SK-N-MC (cell line): ENCODE measurements at regions not wholly inside any gene's neighbourhood (a gene's known extent, or its start where the extent isn't known, plus 50 kb on each side); places are given as distances from the start of the nearest gene placed in this dataset.
A peak's percentile ranks its signal among the peaks of the same experiment; 100 is the strongest.
"Not testable (repeated sequence)": the region's sequence is repeated elsewhere in the genome, so short reads cannot be mapped to it uniquely, and the experiment has no call there.

Experiments
- DNase-seq: peaks from one replicate; pipeline ENCODE4 v3.0.0-alpha.2; 2011; ENCODE audit warnings: low read depth, low spot score
- H3K27ac ChIP-seq: fragments of 200-600 bp; sonication (generic); 2 replicates; pipeline ENCODE4 v1.5.1; 2016; ENCODE audit warnings: mixed run types
- H3K36me3 ChIP-seq: fragments of 200-600 bp; sonication (generic); 2 replicates; pipeline ENCODE4 v1.6.1; 2017; ENCODE audit warnings: antibody characterized with exemption, low read length, mixed read lengths; ENCODE audit not compliant: insufficient read depth
- H3K4me3 ChIP-seq: fragments of 200-600 bp; sonication (generic); 2 replicates; pipeline ENCODE4 v1.5.1; 2016
- H3K9ac ChIP-seq: fragments of 200-600 bp; sonication (generic); 2 replicates; pipeline ENCODE4 v1.8.0; 2017; ENCODE audit warnings: mixed run types, mixed read lengths; ENCODE audit not compliant: insufficient read length
- H3K9me3 ChIP-seq: fragments of 200-600 bp; sonication (generic); 2 replicates; pipeline ENCODE4 v1.6.1; 2017; ENCODE audit warnings: low read depth, mild to moderate bottlenecking, antibody characterized with exemption, low read length, moderate library complexity, mixed read lengths
- EZH2 ChIP-seq: fragments of 200-600 bp; sonication (generic); IDR thresholded peaks from one replicate; pipeline ENCODE4 v1.6.1; 2017; ENCODE audit warnings: antibody characterized with exemption
- FOXP2 ChIP-seq: optimal IDR thresholded peaks from 2 replicates; pipeline ENCODE3; 2011; ENCODE audit warnings: mild to moderate bottlenecking, moderate library complexity; ENCODE audit not compliant: insufficient read depth; ENCODE audit errors: extremely low read length, control extremely low read depth
- POLR2AphosphoS5 ChIP-seq: IDR thresholded peaks from 2 replicates; pipeline ENCODE4 v1.6.1; 2012; ENCODE audit warnings: mild to moderate bottlenecking, low read depth, low read length, borderline replicate concordance

DNA sequence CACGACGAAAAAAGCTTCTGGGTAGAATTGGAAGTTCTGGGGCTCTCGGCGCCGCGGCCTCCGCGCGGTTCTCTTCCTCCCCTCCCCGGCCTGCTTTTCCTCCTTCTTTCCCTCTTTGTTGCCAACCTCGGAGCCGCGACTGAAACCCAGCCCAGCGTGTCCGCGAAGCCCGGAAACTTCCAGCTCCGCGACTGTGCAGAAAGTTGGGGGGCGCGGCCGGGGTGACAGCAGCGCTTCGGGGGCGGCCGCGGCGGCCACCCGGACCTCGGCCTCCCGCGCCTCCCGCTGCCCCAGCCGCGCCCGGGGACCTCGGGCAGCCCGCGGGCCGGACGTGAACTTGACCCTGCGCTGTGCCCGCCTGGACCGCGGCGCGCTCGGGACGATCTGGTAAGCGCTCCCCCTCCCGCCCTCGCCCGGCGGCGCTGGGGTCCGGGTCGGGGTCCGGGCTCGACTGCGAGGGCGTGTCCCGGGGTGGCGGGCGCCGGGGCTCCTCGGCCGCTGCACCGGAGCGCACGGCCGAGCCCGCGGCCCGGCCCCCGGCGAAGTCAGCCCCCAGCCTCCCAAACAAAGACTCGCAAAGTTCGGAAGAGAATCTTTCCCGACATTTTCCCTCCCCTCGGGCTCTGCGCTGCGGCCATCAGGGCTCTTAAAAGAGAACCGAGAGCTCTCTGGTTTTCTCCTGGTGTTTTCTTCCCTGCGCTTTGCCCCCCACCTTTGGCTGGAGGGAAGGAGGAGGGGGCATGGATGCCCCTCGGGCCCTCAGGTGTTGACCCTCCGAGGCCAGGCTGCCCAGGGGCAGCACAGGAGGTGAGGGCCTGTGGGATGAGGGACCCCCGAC, 67.9 kb upstream of the WNT7B start:
- DNase-seq: no peak
- no peaks in the 10 kb centered on the region for H3K36me3 ChIP-seq
- no peak for TF ChIP-seq EZH2
- no peak for TF ChIP-seq FOXP2
- no peak for TF ChIP-seq POLR2AphosphoS5
- no peaks in the 10 kb centered on the region for H3K9me3 ChIP-seq
- H3K9ac ChIP-seq: peak overlapping the region; percentile 81
- H3K4me3 ChIP-seq: peak overlapping the region; percentile 77
- peak overlapping the region; percentile 77 for H3K27ac ChIP-seq

DNA sequence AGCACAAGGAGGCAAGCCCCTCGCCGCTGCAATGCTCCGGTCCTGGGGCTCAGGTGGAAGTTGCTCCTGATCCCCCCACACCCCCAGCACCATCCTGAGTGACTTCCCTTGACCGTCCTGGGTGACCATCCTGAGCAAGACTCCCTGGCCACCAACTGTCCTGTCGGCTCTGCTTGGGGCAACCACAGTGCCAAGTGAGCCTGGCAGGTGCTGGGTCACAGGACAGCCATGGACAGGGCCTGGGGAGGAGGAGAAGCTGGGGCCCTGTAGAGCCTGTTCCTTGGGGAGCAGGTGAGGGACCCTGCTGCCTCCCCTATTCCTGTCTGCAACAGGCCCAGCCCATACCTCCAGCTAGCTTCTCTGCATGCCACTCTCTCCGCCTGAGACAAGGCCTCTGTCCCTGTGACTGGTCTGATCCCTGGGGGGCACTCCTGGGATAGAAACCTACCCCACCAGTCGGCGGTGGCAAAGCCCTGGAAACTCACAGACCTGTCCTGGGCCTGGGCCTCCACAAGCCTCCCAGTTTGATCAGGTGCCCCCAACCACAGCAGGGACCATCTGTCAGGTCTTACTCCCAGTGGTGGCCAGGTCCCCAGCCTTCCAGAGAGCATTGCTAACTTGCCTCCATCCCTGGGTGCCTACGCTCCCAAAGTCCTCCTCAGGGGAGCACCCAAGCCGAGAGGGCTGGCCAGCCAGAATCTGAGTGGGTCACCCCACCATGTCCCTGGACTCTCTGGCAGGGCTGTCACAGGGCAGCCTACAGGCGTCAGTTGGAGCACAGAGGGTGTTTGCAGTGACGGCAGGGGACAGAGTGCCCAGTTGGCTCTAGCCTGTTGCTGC, 68.7 kb upstream of the WNT7B start:
- no peak for DNase-seq
- Histone ChIP-seq H3K9ac (peak overlapping the region; percentile 81), H3K36me3 (no peaks in the 10 kb centered on the region), H3K4me3 (peak overlapping the region; percentile 77), H3K9me3 (no peaks in the 10 kb centered on the region), H3K27ac (0 out of 2 replicates have a peak overlapping the region, but pooled peaks have one; percentile 25)
- TF ChIP-seq POLR2AphosphoS5 (no peak), EZH2 (no peak), FOXP2 (no peak)

DNA sequence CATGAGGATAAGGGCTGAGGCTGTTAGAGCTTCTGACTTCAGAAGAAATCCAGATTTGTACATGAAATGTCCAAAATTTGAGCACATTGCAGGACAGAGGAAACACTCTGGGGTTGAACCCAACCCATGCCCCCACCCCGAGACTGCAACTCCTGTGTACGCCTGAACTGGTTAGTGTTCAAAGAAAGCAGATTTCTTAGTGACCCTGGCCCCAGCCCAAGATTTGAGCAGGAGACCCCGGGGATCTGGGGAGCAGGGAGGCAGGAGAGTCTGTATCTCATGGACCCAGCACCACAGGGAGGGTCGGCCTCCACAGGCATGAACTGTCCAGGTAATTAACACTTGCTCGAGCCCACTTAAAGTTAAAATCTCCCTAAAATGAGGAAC, 69.3 kb upstream of the WNT7B start:
- no peak overlapping the region for H3K4me3 ChIP-seq
- H3K27ac ChIP-seq: 0 out of 2 replicates have a peak overlapping the region, but pooled peaks have one; percentile 25
- no peak overlapping the region for H3K9ac ChIP-seq
- H3K36me3 ChIP-seq: no peaks in the 10 kb centered on the region
- no peaks in the 10 kb centered on the region for H3K9me3 ChIP-seq
- TF ChIP-seq POLR2AphosphoS5 (no peak), FOXP2 (no peak), EZH2 (no peak)
- DNase-seq: no peak

DNA sequence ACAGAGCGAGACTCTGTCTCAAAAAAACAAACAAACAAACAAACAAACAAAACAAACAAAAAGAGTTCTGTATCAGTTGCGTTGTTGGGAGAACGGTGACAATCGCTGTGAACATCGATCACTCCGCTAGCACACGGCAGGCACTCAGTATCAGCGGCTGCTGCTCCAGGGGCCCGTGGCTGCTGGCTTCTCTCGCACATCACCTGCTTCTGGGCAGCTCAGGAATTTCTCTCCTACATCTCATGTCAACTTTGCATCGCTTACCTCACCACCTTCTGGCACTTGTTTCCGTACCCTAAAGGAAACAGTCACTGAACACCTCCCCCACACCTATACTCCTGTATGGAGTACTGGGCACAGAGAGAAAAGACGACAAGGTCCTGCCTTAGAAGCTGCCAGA, 70.3 kb upstream of the WNT7B start:
- Histone ChIP-seq H3K9ac (no peak overlapping the region), H3K27ac (no peak overlapping the region), H3K4me3 (no peak overlapping the region), H3K9me3 (no peaks in the 10 kb centered on the region), H3K36me3 (no peaks in the 10 kb centered on the region)
- DNase-seq: no peak
- TF ChIP-seq POLR2AphosphoS5: no peak
- no peak for TF ChIP-seq FOXP2
- TF ChIP-seq EZH2: no peak

DNA sequence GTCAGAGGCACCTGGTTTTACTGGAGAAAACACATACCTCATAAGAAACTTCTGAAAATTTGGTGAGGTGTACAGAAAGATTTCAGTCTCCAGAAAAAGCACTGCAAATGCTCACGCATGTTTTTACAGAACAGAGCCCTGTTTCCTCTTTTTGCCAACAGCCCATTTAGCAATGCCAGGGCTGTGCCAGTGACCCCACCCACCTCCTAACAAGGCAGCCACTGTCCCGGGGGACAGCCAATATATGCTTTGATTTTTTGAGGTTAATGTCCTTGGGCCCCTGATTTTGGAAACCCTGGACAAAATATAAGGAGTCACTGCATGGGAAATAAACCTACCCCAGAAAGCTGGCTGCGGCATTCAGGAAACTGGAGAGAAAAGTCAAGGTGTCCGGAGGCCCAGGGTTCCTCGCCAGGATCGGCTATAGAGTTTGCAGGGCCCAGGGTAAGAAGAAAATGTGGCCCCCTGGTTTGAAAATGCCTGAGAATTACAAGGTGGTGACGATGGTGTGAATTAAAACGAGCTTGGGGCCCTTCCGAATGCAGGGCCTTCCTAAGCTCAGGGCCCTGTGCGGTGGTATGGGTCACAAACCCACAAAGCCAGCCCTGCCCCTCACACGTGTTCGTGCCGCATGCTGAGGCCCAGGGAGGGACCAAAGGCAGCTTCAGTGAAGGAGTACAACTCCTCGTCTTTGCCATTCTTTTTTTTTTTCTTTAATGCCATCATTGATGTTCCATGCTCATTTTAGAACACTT, 71.1 kb upstream of the WNT7B start:
- H3K36me3 ChIP-seq: no peaks in the 10 kb centered on the region
- no peak overlapping the region for H3K9ac ChIP-seq
- TF ChIP-seq EZH2: no peak
- TF ChIP-seq FOXP2: no peak
- no peak for TF ChIP-seq POLR2AphosphoS5
- no peak overlapping the region for H3K4me3 ChIP-seq
- no peaks in the 10 kb centered on the region for H3K9me3 ChIP-seq
- no peak overlapping the region for H3K27ac ChIP-seq
- DNase-seq: no peak

DNA sequence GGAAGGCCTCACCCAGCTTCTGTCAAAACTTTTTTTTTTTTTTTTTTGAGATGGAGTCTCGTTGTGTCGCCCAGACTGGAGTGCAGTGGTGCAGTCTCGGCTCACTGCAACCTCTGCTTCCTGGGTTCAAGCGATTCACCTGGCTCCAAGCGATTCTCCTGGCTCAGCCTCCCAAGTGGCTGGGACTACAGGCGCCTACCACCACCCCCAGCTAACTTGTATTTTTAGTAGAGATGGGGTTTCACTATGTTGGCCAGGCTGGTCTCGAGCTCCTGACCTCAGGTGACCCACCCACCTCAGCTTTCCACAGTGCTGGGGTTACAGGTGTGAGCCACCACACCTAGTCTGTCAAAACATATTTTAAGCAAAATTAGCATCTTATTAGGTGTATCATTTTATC, 71.7 kb upstream of the WNT7B start:
- not testable (repeated sequence) for H3K27ac ChIP-seq, DNase-seq, H3K9ac ChIP-seq

DNA sequence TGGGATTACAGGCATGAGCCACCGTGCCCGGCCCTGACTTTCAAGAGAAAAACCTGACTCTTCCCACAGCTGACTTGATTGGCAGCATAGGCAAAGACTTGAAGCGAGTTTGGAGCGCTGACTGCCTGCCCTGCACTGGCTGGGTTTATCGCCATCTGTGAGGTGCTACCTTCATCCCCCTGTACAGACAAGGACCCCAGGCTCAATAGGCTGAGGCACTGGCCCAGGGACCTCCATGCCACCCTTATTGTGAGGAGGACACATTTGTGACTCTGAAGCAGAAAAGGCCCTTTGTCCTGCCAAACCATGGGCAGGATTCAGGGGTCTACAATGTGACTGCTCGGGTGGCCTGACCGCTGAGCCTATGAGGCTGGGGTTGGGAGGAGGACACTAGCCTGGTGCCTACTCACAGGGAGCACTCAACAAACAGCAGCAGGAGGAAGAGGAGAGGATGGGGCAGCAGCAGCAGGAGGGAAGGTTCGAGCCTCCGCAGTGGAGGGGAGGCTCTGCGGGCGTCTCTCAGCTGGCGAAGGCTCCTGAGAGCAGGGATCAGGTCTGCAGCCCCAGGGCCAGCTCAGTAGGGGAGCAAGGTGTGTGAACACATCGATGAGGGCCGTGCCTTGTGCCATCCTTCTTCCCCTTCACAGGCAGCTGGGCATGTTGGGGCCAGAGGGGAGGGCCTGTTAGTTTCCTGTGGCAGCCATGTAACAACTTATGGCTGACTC, 72.9 kb upstream of the WNT7B start:
- no peak for DNase-seq
- Histone ChIP-seq H3K36me3 (no peaks in the 10 kb centered on the region), H3K9me3 (no peaks in the 10 kb centered on the region), H3K27ac (no peak overlapping the region), H3K4me3 (no peak overlapping the region), H3K9ac (no peak overlapping the region)
- TF ChIP-seq FOXP2 (no peak), POLR2AphosphoS5 (no peak), EZH2 (no peak)

More for the DNA sequence above, 71.7 kb upstream of the WNT7B start:
- H3K9me3 ChIP-seq, H3K4me3 ChIP-seq, H3K36me3 ChIP-seq: not testable (repeated sequence)
